GM21786 (cell line): ENCODE measurements at regions not wholly inside any gene's neighbourhood (a gene's known extent, or its start where the extent isn't known, plus 50 kb on each side); places are given as distances from the start of the nearest gene placed in this dataset.
"Not testable (repeated sequence)": the region's sequence is repeated elsewhere in the genome, so short reads cannot be mapped to it uniquely, and the experiment has no call there.

ENCODE experiments used
- ATAC-seq: cut with Tn5 transposase; IDR thresholded peaks from one replicate; pipeline ENCODE4 v1.9.1; 2021; ENCODE audit not compliant: unreplicated experiment

DNA sequence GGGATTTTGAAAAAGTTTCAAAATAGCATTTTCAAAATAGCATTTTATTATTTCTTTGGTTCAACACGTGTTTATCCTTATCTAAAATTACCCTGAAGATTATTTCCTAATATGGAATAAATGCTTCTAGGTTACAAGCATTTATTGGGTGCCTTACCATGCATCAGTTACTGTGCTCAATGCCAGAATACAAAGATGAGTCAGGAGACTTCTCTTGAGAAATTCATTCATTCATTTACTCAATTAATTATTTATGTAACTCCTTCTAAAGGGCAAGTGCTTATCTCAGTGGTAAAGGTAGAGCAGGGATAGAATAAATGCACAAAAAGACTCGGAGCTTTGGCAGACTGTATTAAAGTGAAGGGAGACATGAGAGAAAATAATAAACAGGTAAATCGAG is 150.1 kb upstream of the PDE7B start:
- ATAC-seq: no peak

DNA sequence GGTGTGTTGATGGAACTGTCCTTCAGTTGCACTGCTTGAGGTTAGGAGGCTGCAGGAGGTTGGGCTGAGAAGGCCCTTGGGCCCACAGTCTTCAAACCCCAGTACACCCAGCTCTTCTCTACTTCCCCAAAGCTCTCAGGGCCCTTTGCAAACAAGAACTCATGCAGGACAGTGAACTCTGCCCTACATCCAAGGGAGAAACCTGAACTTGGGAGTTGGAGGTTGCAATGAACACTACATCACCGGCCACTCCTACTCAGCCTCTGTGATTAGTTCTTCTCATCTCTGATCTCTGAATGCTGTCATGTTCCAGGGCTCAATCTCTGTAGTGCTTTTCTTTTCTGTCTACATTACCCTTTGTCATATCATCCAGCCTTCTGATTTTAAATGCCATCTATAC is 148.5 kb upstream of the PDE7B start:
- ATAC-seq: no peak

DNA sequence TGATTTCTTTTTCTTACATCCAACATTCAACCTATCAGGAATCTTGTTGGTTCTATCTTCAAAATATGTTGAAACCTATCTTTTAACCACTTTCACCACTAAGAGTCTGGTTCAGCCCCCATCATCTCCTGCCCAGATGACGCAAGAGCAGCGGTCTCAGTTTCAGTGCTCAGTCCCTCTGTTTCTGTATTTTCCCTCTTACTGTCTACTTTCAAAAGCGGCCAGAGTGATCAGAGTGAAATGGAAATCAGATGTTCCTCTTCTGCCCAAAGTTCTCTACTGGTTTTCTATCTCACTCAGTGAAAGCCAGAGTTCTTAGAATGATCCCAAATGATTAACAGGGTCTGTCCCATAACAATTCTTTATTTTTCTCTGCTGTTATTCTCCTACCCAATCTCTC is 147.9 kb upstream of the PDE7B start:
- peak; percentile 84 for ATAC-seq

DNA sequence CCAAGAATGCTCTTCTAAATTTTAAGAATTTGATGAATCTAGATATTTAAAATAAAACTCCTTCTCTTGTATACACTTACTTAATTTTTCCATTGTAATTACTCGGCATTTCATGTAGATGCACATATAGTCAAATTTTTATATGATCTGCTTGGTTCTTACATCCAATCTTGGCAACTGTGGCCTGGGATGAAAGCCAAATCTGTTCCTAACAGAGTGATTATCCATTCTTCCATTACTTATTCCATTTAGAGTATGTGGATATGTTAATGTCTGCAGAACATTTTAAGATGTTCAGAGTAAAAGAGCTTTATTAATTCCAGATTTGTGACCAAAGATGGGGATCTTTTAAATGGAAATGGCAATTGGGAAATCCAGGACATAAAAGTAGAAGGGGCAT is 144.1 kb upstream of the PDE7B start:
- ATAC-seq: no peak

DNA sequence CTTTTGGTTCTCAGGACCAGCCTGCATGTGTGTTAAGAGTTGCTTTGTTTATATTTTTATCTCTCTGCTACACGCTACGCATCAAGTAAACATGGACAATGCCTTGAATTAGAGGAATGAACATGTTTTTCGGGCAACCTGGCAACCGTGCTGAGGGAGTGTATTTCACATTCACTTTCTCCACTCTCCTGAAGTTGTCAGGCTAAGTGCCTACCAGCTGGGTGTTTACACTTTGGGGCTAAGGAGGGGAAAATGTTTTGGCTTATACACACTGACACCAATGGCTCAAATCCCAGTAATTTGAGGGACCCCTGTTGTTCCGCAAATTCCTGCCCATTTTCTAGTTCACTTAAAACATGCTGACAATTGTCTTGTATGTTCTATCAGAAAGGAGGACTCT is 141.5 kb upstream of the PDE7B start:
- ATAC-seq: no peak

DNA sequence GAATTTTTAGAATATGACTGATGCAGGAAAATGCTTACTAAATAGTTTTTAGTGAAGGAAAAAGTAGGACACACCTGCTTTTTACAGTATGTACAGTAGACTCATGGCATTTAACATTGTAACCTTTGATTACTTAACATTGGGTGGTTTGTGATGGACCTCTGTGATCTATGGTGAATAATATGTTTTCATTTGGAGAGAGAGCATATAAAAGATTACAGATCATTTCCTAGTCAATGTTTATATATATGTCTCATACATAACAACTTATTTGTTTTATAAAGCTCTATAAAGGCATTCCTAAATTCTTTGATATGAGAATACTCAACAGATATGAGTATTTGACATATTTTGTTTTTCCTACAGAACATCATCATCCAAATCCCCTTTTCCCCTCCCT is 129.3 kb upstream of the PDE7B start:
- ATAC-seq: no peak

DNA sequence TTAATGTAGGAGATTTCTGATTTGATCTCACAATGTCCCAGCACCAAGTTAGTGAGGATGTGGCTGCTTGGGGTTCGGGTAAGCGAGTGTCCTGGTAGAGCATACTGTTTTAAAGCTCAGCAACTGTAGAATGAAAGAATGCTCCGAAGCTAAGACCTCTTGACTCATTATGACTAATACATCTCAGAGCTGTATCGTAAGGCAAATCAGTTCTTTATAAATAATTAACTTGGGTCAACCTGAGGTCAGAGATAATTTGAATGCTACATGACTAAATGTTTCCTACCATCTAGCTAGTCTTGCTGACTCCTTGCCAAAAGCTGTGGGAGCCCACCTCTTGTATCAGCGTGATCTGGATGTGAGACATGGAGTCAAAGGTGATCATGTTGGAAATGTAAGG is 128.8 kb upstream of the PDE7B start:
- ATAC-seq: peak; percentile 56

DNA sequence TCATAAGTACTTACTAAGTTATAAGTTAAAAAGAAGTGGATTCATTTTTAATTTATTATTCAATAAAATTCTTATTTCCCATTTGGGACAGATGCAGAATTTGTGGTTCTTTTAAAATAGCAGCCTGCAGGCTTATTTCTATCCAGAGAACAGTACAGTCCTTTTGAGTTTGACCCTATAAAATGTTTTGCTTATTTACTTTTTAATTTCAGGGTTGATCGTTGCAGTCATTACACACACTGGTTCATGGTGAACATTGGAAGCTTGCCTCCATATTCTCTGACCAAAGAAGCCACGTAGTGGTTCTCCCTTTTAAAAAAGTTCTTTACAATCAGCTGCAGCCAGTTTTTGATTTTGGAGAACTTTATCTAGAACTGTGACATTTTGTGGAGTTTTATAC is 122.9 kb upstream of the PDE7B start:
- no peak for ATAC-seq

DNA sequence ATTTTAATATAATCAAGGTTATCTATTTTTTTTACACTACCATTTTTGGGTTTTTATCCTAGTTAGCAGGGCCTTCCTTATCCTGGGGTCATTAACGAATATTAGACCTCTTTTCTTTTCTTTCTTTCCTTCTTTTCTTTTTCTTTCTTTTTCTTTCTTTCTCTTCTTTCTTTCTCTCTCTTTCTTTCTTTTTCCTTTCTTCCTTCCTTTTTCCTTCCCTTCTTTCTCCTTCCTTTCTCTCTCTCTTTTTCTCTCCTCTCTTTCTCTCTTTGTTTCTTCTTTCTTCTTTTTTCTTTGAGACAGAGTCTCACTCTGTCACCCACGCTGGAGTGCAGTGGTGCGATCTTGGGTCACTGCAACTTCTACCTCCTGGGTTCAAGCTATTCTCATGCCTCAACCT is 120.4 kb upstream of the PDE7B start:
- no peak for ATAC-seq

DNA sequence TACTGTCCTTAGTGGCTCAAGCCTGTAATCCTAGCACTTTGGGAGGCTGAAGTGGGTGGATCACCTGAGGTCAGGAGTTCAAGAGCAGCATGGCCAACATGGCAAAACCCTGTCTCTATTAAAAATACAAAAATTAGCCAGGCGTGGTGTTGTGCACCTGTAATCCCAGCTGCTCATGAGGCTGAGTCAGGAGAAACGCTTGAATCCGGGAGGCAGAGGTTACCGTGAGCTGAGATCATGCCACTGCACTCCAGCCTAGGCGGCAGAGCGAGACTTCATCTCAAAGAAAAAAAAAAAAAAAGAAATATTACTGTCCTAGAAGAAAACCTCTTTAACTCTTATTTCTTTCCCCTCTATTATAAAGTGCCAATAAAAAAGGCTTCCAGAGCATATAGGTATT is 115.2 kb upstream of the PDE7B start:
- not testable (repeated sequence) for ATAC-seq

DNA sequence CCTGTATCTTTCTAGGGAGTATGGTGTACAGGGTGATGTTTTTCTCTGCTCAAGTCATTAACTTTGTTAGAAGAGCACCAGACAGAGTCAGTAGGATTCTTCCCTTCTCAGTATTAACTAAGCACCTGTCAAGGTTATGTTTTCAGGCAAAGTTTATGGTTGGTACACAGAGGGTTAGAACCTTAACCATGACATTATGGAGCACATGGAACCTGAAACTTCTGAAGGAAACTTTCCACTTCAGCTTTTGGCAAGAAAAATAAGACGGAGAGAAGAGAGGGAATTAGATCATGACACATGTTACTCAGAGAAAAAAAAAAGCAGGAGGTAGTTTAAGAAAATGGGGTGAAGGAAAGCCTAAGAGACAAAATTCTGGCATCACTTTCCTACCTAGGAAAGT is 112.9 kb upstream of the PDE7B start:
- no peak for ATAC-seq

DNA sequence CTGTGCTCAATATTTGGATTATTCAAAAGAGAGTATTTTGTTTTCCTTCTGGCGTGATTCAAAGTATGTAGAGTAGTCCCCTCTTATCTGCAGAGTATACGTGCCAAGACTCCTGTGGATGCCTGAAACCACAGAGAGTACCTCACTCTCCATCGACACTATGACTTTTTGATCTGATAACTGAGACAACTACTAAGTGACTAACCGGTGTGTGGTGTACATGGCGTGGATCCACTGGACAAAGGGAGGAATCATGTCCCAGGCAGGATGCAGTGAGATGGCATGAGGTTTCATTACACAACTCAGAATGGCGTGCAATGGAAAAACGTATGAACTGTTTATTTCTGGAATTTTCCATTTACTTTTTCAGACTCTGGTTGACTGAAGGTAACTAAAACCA is 112.2 kb upstream of the PDE7B start:
- ATAC-seq: no peak

DNA sequence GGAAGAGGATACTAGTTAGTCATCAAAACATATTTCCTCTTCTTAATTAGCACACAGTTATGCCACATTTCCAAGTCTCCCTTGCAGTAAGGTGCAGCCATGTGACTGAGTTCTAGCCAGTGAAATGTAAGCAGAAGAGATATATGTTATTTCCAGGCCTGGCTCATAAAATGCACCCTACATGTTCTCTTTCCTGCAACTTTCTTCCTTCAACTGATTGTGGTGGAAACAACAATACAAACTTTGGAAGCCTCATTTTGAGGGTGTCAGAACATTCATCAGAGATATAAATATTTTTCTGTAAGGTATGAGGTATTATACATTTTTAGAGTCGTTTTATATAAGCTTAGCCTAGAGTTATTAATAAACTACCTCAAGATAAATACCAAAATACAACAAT is 110.9 kb upstream of the PDE7B start:
- ATAC-seq: no peak

DNA sequence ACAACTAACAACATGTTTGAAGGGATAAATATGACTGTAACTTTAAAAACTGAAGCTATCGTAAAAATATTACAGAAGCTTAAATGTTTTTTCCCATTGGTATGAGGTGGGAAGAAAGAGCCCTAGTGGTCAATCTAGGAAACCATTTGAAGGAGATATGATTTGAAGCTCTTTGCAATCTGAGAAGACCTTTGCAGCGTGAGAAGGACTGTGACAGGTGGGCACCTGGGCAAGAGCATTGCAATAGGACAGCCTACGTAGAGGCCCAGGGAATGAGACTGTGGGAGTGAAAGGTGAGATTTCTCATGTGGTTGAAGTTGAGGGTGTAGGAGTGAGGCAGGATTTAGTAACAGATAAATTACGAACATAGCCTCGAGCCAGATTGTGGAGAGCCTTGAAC is 108.0 kb upstream of the PDE7B start:
- no peak for ATAC-seq

DNA sequence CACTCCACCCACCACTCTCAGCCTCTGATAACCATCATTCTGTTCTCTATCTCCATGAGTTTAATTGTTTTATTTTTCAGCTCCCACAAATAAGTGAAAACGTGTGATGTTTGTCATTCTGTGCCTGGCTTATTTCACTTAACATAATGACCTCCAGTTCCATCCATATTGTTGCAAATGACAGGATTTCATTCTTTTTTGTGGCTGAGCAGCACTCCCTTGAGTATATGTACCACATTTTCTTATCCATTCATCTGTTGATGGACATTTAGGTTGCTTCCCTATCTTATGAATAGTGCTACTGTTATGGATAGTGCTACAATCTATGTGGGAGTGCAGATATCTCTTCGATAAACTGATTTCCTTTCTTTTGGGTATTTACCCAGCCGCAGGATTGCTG is 103.3 kb upstream of the PDE7B start:
- ATAC-seq: no peak

DNA sequence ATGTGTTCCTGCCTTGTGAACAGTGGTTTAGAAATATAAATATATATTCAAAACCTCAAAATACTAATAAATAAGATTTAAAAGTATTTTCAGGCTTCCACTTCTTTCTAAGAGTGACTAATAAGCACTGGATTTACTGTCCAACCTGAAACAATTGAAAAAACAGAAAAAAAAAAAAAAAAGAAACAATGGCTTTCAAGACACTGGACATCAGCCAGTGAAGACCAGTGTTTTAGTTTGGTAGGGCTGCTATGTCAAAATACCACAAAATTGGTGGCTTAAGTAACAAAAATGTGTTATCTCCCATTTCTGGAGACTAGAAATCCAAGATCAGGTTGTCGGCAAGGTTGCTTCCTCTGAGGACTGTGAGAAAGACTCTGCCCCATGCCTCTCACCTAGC is 101.4 kb upstream of the PDE7B start:
- no peak for ATAC-seq

DNA sequence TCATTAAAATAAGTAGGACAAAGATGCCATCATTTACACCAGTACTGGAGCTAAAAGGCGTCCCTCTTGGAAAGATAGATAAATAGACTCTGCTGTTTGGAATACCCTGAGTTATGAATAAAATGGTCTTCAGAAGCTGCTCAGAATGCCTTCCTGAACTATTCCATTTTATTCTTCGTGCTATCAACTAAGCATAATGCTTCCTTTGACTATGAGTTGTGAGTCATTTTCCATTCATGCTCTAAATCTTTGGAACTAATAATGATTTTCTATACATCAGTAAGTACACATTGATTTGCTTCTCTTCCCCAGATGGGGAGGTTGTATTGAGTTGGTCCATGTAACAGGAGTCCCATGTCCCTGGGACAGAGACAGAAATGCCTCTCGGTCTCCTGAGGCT is 98.3 kb upstream of the PDE7B start:
- ATAC-seq: no peak

DNA sequence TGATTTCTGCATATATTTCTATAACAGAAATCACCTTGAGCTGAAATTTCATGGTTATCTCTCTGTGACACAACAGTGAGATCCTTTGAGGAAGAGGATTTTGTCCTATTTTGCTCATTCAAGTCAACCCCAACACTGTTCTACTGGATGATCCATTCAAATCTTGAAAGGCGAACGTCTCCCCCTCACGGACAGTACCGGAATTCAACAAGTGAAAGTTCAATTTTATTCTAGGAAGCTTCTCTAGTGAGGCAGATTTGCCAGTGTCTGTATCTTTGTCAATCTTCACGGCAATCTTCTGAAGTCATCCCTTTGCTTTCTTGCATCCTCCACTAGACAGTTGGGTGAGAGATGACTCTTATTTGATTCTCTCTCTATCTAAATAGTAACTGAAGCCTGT is 91.7 kb upstream of the PDE7B start:
- ATAC-seq: no peak

DNA sequence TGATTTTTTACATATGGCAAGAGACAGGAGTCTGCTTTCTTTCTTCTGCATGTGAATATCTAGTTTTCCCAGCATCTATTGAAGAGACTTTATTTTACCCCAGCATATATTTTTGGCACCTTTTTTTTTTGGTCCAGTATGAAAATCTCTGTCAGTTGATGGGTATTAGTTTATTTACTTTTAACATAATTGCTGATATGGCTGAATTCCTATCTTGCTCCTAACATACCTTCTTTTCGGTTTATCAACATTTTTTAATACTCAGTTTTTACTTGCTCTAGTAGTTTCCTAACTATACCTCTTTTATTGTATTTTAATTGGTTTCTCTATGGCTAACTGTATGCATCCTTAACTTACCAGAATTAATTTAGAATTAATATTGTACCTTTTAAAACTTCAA is 77.5 kb upstream of the PDE7B start:
- no peak for ATAC-seq

DNA sequence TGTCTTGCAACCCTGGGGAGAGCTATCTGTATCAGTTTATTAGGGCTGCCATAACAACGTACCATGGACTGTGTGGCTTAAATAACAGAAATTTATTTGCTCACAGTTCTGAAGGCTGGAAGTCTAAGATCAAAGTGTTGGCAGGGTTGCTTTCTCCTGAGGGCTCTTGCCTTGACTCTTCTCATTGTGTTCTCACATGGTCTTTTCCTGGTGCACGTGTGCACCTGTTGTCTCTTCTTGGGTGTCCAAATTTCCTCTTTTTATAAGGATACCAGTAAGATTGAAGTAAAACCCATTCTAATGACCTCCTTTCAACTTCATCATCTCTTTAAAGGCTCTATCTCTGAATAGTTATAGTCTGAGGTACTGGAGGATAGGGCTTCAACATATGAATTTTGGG is 72.3 kb upstream of the PDE7B start:
- no peak for ATAC-seq

DNA sequence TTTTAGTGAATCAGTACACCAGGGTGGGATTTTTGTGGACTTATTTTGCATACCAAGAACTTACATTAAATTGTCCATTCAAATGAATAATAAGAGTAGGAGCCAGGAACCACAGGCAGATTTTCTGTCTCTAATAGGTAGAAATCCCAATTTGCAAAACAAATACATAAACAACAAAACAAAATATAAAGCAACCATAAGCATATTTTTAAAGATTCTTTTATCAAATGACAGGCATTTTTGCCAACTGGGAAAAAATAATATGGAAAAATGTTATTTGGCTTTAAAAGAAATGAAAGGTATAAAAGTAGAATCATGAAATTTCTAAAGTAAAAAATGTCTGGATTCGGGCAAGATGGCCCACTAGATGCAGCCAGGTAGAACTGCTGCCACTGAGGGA is 71.2 kb upstream of the PDE7B start:
- no peak for ATAC-seq

DNA sequence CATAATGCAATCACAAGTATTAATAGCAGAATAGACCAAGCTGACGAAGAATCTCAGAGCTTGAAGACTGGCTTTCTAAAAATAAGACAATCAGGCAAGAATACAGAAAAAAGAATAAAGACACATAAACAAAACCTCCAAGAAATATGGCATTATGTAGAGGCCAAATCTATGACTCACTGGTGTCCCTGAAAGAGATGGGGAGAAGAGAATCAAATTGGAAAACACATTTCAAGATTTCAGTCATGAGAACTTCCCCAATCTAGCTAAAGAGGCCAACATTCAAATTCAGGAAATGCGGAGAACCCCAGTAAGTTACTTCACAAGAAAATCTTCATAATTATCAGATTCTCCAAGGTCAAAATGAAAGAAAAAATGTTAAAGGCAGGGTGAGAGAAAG is 69.0 kb upstream of the PDE7B start:
- no peak for ATAC-seq

DNA sequence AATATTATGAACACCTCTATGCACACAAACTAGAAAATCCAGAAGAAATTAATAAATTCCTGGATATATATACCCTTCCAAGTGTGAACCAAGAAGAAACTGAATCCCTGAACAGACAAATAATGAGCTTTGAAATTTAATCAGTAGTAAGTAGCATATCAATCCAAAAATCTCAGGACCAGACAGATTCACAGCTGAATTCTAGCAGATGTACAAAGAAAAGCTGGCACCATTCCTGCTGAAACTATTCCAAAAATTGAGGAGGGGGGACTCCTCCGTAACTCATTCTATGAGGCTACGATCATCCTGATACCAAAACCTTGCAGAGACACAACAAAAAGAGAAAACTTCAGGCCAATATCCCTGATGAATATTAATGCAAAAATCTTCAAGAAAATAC is 67.0 kb upstream of the PDE7B start:
- ATAC-seq: no peak

DNA sequence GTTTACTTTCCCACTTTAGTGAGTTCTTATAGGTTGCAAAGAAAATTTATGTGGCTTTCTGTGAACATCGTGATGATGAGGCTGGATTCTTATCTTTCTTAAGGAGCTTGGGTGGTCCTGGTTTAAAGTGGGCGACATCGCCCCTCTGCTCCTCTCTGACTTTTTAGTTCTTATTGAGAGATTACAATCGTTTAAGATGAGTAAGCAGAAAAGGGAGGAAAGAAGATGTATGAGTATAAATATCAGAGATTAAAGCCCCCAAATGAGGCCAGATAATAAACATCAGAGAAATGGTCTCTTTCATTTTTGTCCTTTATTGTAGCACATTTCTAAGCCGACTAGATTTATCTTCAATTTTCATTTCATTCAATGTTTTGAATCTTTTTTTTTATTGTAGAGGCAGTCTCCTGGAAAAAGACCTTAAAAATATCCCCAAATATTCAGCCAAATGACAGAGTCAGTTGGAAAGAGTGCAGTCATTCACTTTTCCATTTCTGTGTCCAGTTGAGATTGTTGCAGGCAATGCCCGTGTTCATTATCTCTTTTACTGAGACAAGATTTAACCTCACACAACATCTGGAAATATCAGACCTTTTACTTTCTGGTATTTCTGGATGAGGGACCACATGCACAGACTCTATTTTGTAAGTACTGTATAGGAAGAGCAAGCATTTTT is 62.0 kb upstream of the PDE7B start:
- no peak for ATAC-seq
